ENCODE measurements at regions not wholly inside any gene's neighbourhood (a gene's known extent, or its start where the extent isn't known, plus 50 kb on each side); places are given as distances from the start of the nearest gene placed in this dataset.

DNA sequence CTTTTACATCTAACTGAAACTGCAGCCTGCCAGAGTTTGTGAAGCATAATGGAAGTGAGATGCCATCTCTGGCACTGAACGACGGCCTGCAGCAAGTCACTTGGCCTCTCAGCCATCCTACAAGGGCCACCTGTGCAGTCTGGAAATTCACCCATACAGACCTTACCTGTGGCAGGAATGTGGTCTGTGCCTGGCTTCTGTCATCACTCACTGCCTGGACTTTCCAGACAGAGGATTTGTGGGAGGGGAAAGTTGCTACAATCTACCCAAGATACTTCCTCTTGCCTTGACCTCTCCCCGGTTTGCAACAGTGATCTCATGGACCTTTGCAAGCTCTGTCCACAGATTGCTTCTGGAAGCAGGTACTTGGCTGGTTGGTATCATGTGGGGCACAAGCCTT is 58.4 kb upstream of the ATP1B1 start (continued):
- TF ChIP-seq, protein P1, sequence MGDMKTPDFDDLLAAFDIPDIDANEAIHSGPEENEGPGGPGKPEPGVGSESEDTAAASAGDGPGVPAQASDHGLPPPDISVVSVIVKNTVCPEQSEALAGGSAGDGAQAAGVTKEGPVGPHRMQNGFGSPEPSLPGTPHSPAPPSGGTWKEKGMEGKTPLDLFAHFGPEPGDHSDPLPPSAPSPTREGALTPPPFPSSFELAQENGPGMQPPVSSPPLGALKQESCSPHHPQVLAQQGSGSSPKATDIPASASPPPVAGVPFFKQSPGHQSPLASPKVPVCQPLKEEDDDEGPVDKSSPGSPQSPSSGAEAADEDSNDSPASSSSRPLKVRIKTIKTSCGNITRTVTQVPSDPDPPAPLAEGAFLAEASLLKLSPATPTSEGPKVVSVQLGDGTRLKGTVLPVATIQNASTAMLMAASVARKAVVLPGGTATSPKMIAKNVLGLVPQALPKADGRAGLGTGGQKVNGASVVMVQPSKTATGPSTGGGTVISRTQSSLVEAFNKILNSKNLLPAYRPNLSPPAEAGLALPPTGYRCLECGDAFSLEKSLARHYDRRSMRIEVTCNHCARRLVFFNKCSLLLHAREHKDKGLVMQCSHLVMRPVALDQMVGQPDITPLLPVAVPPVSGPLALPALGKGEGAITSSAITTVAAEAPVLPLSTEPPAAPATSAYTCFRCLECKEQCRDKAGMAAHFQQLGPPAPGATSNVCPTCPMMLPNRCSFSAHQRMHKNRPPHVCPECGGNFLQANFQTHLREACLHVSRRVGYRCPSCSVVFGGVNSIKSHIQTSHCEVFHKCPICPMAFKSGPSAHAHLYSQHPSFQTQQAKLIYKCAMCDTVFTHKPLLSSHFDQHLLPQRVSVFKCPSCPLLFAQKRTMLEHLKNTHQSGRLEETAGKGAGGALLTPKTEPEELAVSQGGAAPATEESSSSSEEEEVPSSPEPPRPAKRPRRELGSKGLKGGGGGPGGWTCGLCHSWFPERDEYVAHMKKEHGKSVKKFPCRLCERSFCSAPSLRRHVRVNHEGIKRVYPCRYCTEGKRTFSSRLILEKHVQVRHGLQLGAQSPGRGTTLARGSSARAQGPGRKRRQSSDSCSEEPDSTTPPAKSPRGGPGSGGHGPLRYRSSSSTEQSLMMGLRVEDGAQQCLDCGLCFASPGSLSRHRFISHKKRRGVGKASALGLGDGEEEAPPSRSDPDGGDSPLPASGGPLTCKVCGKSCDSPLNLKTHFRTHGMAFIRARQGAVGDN (CRISPR knock-in tag; IDR thresholded peaks at IDR 0.05) = no peak
- TF ChIP-seq EHMT2 (IDR thresholded peaks at IDR 0.05; ENCODE audit: borderline replicate concordance, low read depth, low read length) = no peak
- TF ChIP-seq ZNF138 (CRISPR knock-in tag; IDR thresholded peaks at IDR 0.05; ENCODE audit: low read depth) = no peak
- peak; percentile 27; the same call in 1 of the 2 replicates for TF ChIP-seq ETV5 (CRISPR knock-in tag; IDR thresholded peaks at IDR 0.05; ENCODE audit: borderline replicate concordance)
- no peak for TF ChIP-seq ZNF564 (CRISPR knock-in tag; IDR thresholded peaks at IDR 0.05)
- TF ChIP-seq SALL1 (CRISPR knock-in tag; IDR thresholded peaks at IDR 0.05) = 0 out of 2 replicates have a peak, but pooled peaks have one; percentile 13
- TF ChIP-seq, protein P2, sequence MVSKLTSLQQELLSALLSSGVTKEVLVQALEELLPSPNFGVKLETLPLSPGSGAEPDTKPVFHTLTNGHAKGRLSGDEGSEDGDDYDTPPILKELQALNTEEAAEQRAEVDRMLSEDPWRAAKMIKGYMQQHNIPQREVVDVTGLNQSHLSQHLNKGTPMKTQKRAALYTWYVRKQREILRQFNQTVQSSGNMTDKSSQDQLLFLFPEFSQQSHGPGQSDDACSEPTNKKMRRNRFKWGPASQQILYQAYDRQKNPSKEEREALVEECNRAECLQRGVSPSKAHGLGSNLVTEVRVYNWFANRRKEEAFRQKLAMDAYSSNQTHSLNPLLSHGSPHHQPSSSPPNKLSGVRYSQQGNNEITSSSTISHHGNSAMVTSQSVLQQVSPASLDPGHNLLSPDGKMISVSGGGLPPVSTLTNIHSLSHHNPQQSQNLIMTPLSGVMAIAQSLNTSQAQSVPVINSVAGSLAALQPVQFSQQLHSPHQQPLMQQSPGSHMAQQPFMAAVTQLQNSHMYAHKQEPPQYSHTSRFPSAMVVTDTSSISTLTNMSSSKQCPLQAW (CRISPR knock-in tag; IDR thresholded peaks at IDR 0.05) = 0 out of 2 replicates have a peak, but pooled peaks have one; percentile 21
- TF ChIP-seq ZNF24 (IDR thresholded peaks at IDR 0.05) = no peak
- TF ChIP-seq RNF2 (conservative IDR thresholded peaks at IDR 0.05; ENCODE audit: low read depth) = no peak
- TF ChIP-seq ZNF878 (CRISPR knock-in tag; IDR thresholded peaks at IDR 0.05) = no peak
- no peak; the same call in 1 of the 2 replicates for TF ChIP-seq RXRB (CRISPR knock-in tag; IDR thresholded peaks at IDR 0.05; ENCODE audit: borderline replicate concordance)
- no peak for TF ChIP-seq ZNF510 (CRISPR knock-in tag; IDR thresholded peaks at IDR 0.05; ENCODE audit: low read depth)
- TF ChIP-seq, protein P3, sequence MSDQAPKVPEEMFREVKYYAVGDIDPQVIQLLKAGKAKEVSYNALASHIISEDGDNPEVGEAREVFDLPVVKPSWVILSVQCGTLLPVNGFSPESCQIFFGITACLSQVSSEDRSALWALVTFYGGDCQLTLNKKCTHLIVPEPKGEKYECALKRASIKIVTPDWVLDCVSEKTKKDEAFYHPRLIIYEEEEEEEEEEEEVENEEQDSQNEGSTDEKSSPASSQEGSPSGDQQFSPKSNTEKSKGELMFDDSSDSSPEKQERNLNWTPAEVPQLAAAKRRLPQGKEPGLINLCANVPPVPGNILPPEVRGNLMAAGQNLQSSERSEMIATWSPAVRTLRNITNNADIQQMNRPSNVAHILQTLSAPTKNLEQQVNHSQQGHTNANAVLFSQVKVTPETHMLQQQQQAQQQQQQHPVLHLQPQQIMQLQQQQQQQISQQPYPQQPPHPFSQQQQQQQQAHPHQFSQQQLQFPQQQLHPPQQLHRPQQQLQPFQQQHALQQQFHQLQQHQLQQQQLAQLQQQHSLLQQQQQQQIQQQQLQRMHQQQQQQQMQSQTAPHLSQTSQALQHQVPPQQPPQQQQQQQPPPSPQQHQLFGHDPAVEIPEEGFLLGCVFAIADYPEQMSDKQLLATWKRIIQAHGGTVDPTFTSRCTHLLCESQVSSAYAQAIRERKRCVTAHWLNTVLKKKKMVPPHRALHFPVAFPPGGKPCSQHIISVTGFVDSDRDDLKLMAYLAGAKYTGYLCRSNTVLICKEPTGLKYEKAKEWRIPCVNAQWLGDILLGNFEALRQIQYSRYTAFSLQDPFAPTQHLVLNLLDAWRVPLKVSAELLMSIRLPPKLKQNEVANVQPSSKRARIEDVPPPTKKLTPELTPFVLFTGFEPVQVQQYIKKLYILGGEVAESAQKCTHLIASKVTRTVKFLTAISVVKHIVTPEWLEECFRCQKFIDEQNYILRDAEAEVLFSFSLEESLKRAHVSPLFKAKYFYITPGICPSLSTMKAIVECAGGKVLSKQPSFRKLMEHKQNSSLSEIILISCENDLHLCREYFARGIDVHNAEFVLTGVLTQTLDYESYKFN (CRISPR knock-in tag; conservative IDR thresholded peaks at IDR 0.05) = no peak
- TF ChIP-seq, protein P4, sequence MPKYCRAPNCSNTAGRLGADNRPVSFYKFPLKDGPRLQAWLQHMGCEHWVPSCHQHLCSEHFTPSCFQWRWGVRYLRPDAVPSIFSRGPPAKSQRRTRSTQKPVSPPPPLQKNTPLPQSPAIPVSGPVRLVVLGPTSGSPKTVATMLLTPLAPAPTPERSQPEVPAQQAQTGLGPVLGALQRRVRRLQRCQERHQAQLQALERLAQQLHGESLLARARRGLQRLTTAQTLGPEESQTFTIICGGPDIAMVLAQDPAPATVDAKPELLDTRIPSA (CRISPR knock-in tag; IDR thresholded peaks at IDR 0.05; ENCODE audit: borderline replicate concordance) = no peak
- peak; percentile 35; the same call in 1 of the 2 replicates for TF ChIP-seq HNF4A (CRISPR knock-in tag; IDR thresholded peaks at IDR 0.05)
- TF ChIP-seq EEA1 (CRISPR knock-in tag; IDR thresholded peaks at IDR 0.05; ENCODE audit: borderline replicate concordance) = no peak
- TF ChIP-seq, protein P5, sequence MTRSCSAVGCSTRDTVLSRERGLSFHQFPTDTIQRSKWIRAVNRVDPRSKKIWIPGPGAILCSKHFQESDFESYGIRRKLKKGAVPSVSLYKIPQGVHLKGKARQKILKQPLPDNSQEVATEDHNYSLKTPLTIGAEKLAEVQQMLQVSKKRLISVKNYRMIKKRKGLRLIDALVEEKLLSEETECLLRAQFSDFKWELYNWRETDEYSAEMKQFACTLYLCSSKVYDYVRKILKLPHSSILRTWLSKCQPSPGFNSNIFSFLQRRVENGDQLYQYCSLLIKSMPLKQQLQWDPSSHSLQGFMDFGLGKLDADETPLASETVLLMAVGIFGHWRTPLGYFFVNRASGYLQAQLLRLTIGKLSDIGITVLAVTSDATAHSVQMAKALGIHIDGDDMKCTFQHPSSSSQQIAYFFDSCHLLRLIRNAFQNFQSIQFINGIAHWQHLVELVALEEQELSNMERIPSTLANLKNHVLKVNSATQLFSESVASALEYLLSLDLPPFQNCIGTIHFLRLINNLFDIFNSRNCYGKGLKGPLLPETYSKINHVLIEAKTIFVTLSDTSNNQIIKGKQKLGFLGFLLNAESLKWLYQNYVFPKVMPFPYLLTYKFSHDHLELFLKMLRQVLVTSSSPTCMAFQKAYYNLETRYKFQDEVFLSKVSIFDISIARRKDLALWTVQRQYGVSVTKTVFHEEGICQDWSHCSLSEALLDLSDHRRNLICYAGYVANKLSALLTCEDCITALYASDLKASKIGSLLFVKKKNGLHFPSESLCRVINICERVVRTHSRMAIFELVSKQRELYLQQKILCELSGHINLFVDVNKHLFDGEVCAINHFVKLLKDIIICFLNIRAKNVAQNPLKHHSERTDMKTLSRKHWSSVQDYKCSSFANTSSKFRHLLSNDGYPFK (CRISPR knock-in tag; IDR thresholded peaks at IDR 0.05; ENCODE audit: borderline replicate concordance) = no peak
- no peak for TF ChIP-seq FOSL2 (CRISPR knock-in tag; IDR thresholded peaks at IDR 0.05)
